ENCODE measurements at regions not wholly inside any gene's neighbourhood (a gene's known extent, or its start where the extent isn't known, plus 50 kb on each side); places are given as distances from the start of the nearest gene placed in this dataset.

GRCh38 chr12:46534327-46534840 is 161.8 kb upstream of the SLC38A2 start:
- Histone ChIP-seq H3K27me3 (ENCODE audit: insufficient read depth, insufficient read length) (no peaks in the 10 kb centered on the region), H3K9ac (ENCODE audit: insufficient read length, low read depth) (no peak overlapping the region), H3K9me3 (ENCODE audit: insufficient read depth, low read length) (peaks cover 14% of the 10 kb centered on the region; the same call in 1 of the 2 replicates), H3K36me3 (ENCODE audit: insufficient read depth, insufficient read length, low read length) (no peaks in the 10 kb centered on the region), H3K4me1 (ENCODE audit: insufficient read depth, insufficient read length) (no peaks in the 10 kb centered on the region), H3K4me3 (ENCODE audit: insufficient read length, low read depth) (no peak overlapping the region)
- DNase-seq (ENCODE audit: low read depth, low spot score) = no peak
- TF ChIP-seq SUZ12 (IDR thresholded peaks at IDR 0.05; ENCODE audit: extremely low read depth, insufficient read depth, insufficient read length) = no peak
- TF ChIP-seq ZNF274 (IDR thresholded peaks at IDR 0.05; ENCODE audit: low read depth, low read length) = no peak
- TF ChIP-seq YY1 (IDR thresholded peaks at IDR 0.05; ENCODE audit: insufficient read depth, insufficient read length) = no peak

- no peak overlapping the region for H3K4me3 ChIP-seq (ENCODE audit: insufficient read length, low read depth)
- H3K9ac ChIP-seq (ENCODE audit: insufficient read length, low read depth) = no peak overlapping the region
- TF ChIP-seq YY1 (IDR thresholded peaks at IDR 0.05; ENCODE audit: insufficient read depth, insufficient read length) (no peak), SUZ12 (IDR thresholded peaks at IDR 0.05; ENCODE audit: extremely low read depth, insufficient read depth, insufficient read length) (no peak), ZNF274 (IDR thresholded peaks at IDR 0.05; ENCODE audit: low read depth, low read length) (no peak)
These were observed 161.2 kb upstream of the SLC38A2 start for GRCh38 chr12:46533723-46534122.

DNA sequence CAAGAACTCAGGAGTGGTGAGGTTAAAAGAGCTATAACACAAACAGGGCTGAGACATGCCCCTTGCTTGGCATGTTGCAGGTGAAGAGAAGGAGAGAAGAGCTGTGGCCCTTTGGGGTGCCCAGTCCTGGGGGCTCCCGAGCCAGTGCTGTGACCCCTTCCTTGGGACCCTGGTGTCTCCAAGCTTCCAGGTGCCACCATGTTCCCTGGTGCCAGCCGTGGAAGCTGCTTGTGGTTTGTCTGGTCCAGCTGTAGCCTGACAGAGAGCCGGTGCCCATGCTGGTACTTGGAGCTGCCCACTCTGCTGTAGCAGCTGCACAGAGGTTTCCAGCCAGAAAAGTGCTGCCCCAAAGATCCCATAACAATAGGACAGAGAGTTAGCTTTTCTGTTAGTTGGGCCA is 159.2 kb upstream of the SLC38A2 start:
- no peak overlapping the region for H3K9ac ChIP-seq (ENCODE audit: insufficient read length, low read depth)
- H3K27me3 ChIP-seq (ENCODE audit: insufficient read depth, insufficient read length) = no peaks in the 10 kb centered on the region
- H3K36me3 ChIP-seq (ENCODE audit: insufficient read depth, insufficient read length, low read length) = no peaks in the 10 kb centered on the region
- H3K4me3 ChIP-seq (ENCODE audit: insufficient read length, low read depth) = no peak overlapping the region
- peaks cover 18% of the 10 kb centered on the region; the same call in 1 of the 2 replicates for H3K9me3 ChIP-seq (ENCODE audit: insufficient read depth, low read length)
- DNase-seq (ENCODE audit: low read depth, low spot score) = no peak
- TF ChIP-seq YY1 (IDR thresholded peaks at IDR 0.05; ENCODE audit: insufficient read depth, insufficient read length) (no peak), SUZ12 (IDR thresholded peaks at IDR 0.05; ENCODE audit: extremely low read depth, insufficient read depth, insufficient read length) (no peak), ZNF274 (IDR thresholded peaks at IDR 0.05; ENCODE audit: low read depth, low read length) (no peak)
- no peaks in the 10 kb centered on the region for H3K4me1 ChIP-seq (ENCODE audit: insufficient read depth, insufficient read length)

More at GRCh38 chr12:46533723-46534122, 161.2 kb upstream of the SLC38A2 start:
- Histone ChIP-seq H3K4me1 (ENCODE audit: insufficient read depth, insufficient read length) (no peaks in the 10 kb centered on the region), H3K36me3 (ENCODE audit: insufficient read depth, insufficient read length, low read length) (no peaks in the 10 kb centered on the region), H3K9me3 (ENCODE audit: insufficient read depth, low read length) (peaks cover 16% of the 10 kb centered on the region; the same call in 1 of the 2 replicates), H3K27me3 (ENCODE audit: insufficient read depth, insufficient read length) (no peaks in the 10 kb centered on the region)
- no peak for DNase-seq (ENCODE audit: low read depth, low spot score)

DNA sequence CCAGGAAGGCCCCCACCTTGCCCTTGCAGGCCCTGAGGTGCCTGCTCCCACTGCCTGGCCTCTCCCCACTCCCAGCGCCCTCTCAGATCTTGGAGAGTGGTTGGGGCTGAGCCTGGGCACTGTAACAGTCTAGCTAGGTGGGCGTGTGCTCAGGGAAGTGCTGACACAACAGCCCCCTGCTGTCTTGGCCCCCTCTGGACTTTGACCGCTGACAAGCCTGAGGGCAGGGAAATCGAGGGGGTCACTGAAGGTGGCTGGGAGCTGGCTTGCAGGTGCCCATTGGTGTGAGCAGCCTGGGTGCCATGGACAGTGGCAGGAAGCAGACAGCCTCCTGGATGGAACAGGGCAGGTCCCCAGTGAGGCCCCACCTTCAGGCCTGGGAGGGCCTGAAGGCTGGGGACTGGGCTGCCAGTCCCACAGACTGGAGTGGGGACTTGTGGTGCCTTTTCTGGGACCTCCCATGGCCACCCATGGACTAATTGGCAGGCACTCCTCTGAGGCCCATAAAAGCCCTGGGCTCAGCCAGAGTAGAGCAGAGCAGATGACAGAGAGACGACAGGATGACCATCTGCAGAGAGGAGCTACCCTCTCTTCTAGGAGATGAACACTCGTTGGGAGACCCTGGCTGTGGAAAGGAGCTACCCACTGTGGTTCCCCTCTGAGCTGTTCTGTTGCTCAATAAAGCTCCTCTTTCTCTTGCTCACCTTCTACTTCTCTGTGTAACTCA is 158.6 kb upstream of the SLC38A2 start:
- no peak for DNase-seq (ENCODE audit: low read depth, low spot score)
- peaks cover 18% of the 10 kb centered on the region; the same call in 1 of the 2 replicates for H3K9me3 ChIP-seq (ENCODE audit: insufficient read depth, low read length)
- no peak for TF ChIP-seq YY1 (IDR thresholded peaks at IDR 0.05; ENCODE audit: insufficient read depth, insufficient read length)
- TF ChIP-seq ZNF274 (IDR thresholded peaks at IDR 0.05; ENCODE audit: low read depth, low read length) = no peak
- no peak for TF ChIP-seq SUZ12 (IDR thresholded peaks at IDR 0.05; ENCODE audit: extremely low read depth, insufficient read depth, insufficient read length)

GRCh38 chr12:46530373-46531056 is 157.9 kb upstream of the SLC38A2 start:
- Histone ChIP-seq H3K9me3 (ENCODE audit: insufficient read depth, low read length) (peaks cover 18% of the 10 kb centered on the region; the same call in 1 of the 2 replicates), H3K4me3 (ENCODE audit: insufficient read length, low read depth) (no peak overlapping the region), H3K9ac (ENCODE audit: insufficient read length, low read depth) (no peak overlapping the region), H3K27me3 (ENCODE audit: insufficient read depth, insufficient read length) (no peaks in the 10 kb centered on the region), H3K4me1 (ENCODE audit: insufficient read depth, insufficient read length) (no peaks in the 10 kb centered on the region), H3K36me3 (ENCODE audit: insufficient read depth, insufficient read length, low read length) (no peaks in the 10 kb centered on the region)
- TF ChIP-seq SUZ12 (IDR thresholded peaks at IDR 0.05; ENCODE audit: extremely low read depth, insufficient read depth, insufficient read length) (no peak), ZNF274 (IDR thresholded peaks at IDR 0.05; ENCODE audit: low read depth, low read length) (no peak), YY1 (IDR thresholded peaks at IDR 0.05; ENCODE audit: insufficient read depth, insufficient read length) (no peak)
- DNase-seq (ENCODE audit: low read depth, low spot score) = no peak

More for the DNA sequence above, 158.6 kb upstream of the SLC38A2 start:
- Histone ChIP-seq H3K9ac (ENCODE audit: insufficient read length, low read depth) (no peak overlapping the region), H3K27me3 (ENCODE audit: insufficient read depth, insufficient read length) (no peaks in the 10 kb centered on the region), H3K4me1 (ENCODE audit: insufficient read depth, insufficient read length) (no peaks in the 10 kb centered on the region), H3K4me3 (ENCODE audit: insufficient read length, low read depth) (no peak overlapping the region), H3K36me3 (ENCODE audit: insufficient read depth, insufficient read length, low read length) (no peaks in the 10 kb centered on the region)

GRCh38 chr12:46526233-46526632 is 153.7 kb upstream of the SLC38A2 start:
- no peak for TF ChIP-seq ZNF274 (IDR thresholded peaks at IDR 0.05; ENCODE audit: low read depth, low read length)
- TF ChIP-seq YY1 (IDR thresholded peaks at IDR 0.05; ENCODE audit: insufficient read depth, insufficient read length) = no peak
- TF ChIP-seq SUZ12 (IDR thresholded peaks at IDR 0.05; ENCODE audit: extremely low read depth, insufficient read depth, insufficient read length) = no peak
- DNase-seq (ENCODE audit: low read depth, low spot score) = no peak
- H3K4me3 ChIP-seq (ENCODE audit: insufficient read length, low read depth) = no peak overlapping the region
- no peak overlapping the region for H3K9ac ChIP-seq (ENCODE audit: insufficient read length, low read depth)
- H3K4me1 ChIP-seq (ENCODE audit: insufficient read depth, insufficient read length) = no peaks in the 10 kb centered on the region
- peaks cover 10% of the 10 kb centered on the region; the same call in 1 of the 2 replicates for H3K9me3 ChIP-seq (ENCODE audit: insufficient read depth, low read length)
- H3K36me3 ChIP-seq (ENCODE audit: insufficient read depth, insufficient read length, low read length) = no peaks in the 10 kb centered on the region
- H3K27me3 ChIP-seq (ENCODE audit: insufficient read depth, insufficient read length) = no peaks in the 10 kb centered on the region

DNA sequence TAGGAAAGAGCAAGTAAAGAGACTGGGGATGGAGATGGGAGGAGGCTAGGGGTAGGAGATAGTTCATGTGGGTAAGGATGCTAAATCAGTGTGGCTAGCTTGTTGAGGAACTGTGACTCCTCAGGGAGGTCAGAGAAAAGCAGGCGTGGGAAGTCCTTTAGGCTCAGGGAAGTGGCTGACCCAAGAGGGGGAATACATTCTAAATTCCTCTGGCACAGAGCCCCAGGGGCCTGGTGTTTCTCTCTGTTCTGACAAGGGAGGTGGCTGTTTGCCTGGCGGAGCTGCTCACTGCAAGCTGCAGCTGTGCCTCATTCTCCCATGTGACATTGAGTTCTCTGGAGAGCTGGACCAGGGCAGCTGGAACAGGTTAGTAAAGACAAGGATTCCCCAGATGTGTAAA is 152.2 kb upstream of the SLC38A2 start:
- peaks cover 3% of the 10 kb centered on the region; the same call in 1 of the 2 replicates for H3K9me3 ChIP-seq (ENCODE audit: insufficient read depth, low read length)
- no peaks in the 10 kb centered on the region for H3K4me1 ChIP-seq (ENCODE audit: insufficient read depth, insufficient read length)
- H3K36me3 ChIP-seq (ENCODE audit: insufficient read depth, insufficient read length, low read length) = no peaks in the 10 kb centered on the region
- no peaks in the 10 kb centered on the region for H3K27me3 ChIP-seq (ENCODE audit: insufficient read depth, insufficient read length)
- H3K4me3 ChIP-seq (ENCODE audit: insufficient read length, low read depth) = no peak overlapping the region
- H3K9ac ChIP-seq (ENCODE audit: insufficient read length, low read depth) = no peak overlapping the region
- DNase-seq (ENCODE audit: low read depth, low spot score) = no peak
- no peak for TF ChIP-seq ZNF274 (IDR thresholded peaks at IDR 0.05; ENCODE audit: low read depth, low read length)
- no peak for TF ChIP-seq YY1 (IDR thresholded peaks at IDR 0.05; ENCODE audit: insufficient read depth, insufficient read length)
- no peak for TF ChIP-seq SUZ12 (IDR thresholded peaks at IDR 0.05; ENCODE audit: extremely low read depth, insufficient read depth, insufficient read length)

Measured in NT2/D1 (cell line).